ENCODE measurements at regions not wholly inside any gene's neighbourhood (a gene's known extent, or its start where the extent isn't known, plus 50 kb on each side); places are given as distances from the start of the nearest gene placed in this dataset.

- no peak for TF ChIP-seq EZH2 (IDR thresholded peaks at IDR 0.05; ENCODE audit: borderline replicate concordance, low read depth, low read length, poor library complexity, severe bottlenecking)
- TF ChIP-seq, protein P1, sequence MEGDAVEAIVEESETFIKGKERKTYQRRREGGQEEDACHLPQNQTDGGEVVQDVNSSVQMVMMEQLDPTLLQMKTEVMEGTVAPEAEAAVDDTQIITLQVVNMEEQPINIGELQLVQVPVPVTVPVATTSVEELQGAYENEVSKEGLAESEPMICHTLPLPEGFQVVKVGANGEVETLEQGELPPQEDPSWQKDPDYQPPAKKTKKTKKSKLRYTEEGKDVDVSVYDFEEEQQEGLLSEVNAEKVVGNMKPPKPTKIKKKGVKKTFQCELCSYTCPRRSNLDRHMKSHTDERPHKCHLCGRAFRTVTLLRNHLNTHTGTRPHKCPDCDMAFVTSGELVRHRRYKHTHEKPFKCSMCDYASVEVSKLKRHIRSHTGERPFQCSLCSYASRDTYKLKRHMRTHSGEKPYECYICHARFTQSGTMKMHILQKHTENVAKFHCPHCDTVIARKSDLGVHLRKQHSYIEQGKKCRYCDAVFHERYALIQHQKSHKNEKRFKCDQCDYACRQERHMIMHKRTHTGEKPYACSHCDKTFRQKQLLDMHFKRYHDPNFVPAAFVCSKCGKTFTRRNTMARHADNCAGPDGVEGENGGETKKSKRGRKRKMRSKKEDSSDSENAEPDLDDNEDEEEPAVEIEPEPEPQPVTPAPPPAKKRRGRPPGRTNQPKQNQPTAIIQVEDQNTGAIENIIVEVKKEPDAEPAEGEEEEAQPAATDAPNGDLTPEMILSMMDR (conservative IDR thresholded peaks at IDR 0.05; ENCODE audit: low read depth, low read length) = no peak
These were observed 372.7 kb downstream of the ARL4A start for GRCh38 chr7:13060173-13060572.
